Activated CD4-positive, alpha-beta T cell treated with anti-CD3 and anti-CD28 coated beads, Interleukin-2, Interleukin-4, amounts not matched to agents 100 ng/mL and 50 ng/mL, durations not matched to agents 16 hours and 8 hours (primary cell): ENCODE measurements at regions not wholly inside any gene's neighbourhood (a gene's known extent, or its start where the extent isn't known, plus 50 kb on each side); places are given as distances from the start of the nearest gene placed in this dataset.
A peak's percentile ranks its signal among the peaks of the same experiment; 100 is the strongest.
"Not testable (repeated sequence)": the region's sequence is repeated elsewhere in the genome, so short reads cannot be mapped to it uniquely, and the experiment has no call there.

Source experiments
- DNase-seq: peaks from one replicate; pipeline ENCODE4 v3.0.0-alpha.2; 2020; ENCODE audit warnings: low spot score

- not testable (repeated sequence) for DNase-seq
These were observed 85.1 kb upstream of the FBXO28 start for GRCh38 chr1:224028802-224029201.

- DNase-seq: not testable (repeated sequence)
These were observed 90.8 kb upstream of the FBXO28 start for GRCh38 chr1:224023122-224023521.

GRCh38 chr1:224022249-224022970, 91.5 kb upstream of the FBXO28 start:
- not testable (repeated sequence) for DNase-seq

- DNase-seq: not testable (repeated sequence)
These were observed 94.0 kb upstream of the FBXO28 start for GRCh38 chr1:224019866-224020265.

GRCh38 chr1:224015782-224016181, 98.1 kb upstream of the FBXO28 start:
- DNase-seq: not testable (repeated sequence)

GRCh38 chr1:224014330-224014649, 99.6 kb upstream of the FBXO28 start:
- DNase-seq: no peak

GRCh38 chr1:224013626-224014329, 100.1 kb upstream of the FBXO28 start:
- not testable (repeated sequence) for DNase-seq

- DNase-seq: not testable (repeated sequence)
These were observed 101.0 kb upstream of the FBXO28 start for GRCh38 chr1:224012807-224013434.

- DNase-seq: not testable (repeated sequence)
These were observed 101.7 kb upstream of the FBXO28 start for GRCh38 chr1:224012162-224012561.

GRCh38 chr1:224011751-224012150, 102.2 kb upstream of the FBXO28 start:
- DNase-seq: not testable (repeated sequence)

GRCh38 chr1:224011153-224011552, 102.8 kb upstream of the FBXO28 start:
- DNase-seq: not testable (repeated sequence)

GRCh38 chr1:224005973-224006372, 107.9 kb upstream of the FBXO28 start:
- not testable (repeated sequence) for DNase-seq

GRCh38 chr1:224004552-224005315, 109.2 kb upstream of the FBXO28 start:
- DNase-seq: peak; percentile 20

- DNase-seq: not testable (repeated sequence)
These were observed 110.0 kb upstream of the FBXO28 start for GRCh38 chr1:224003896-224004295.

- not testable (repeated sequence) for DNase-seq
These were observed 112.2 kb upstream of the FBXO28 start for GRCh38 chr1:224001757-224002156.

GRCh38 chr1:223999761-224000160, 114.2 kb upstream of the FBXO28 start:
- not testable (repeated sequence) for DNase-seq

GRCh38 chr1:223998676-223999455, 115.0 kb upstream of the FBXO28 start:
- DNase-seq: not testable (repeated sequence)

- DNase-seq: not testable (repeated sequence)
These were observed 117.5 kb upstream of the FBXO28 start for GRCh38 chr1:223996376-223996775.

GRCh38 chr1:223992456-223993246, 121.3 kb upstream of the FBXO28 start:
- DNase-seq: peak; percentile 100

GRCh38 chr1:223991297-223991857, 122.5 kb upstream of the FBXO28 start:
- not testable (repeated sequence) for DNase-seq
